ENCODE measurements at regions not wholly inside any gene's neighbourhood (a gene's known extent, or its start where the extent isn't known, plus 50 kb on each side); places are given as distances from the start of the nearest gene placed in this dataset.
"Not testable (repeated sequence)": the region's sequence is repeated elsewhere in the genome, so short reads cannot be mapped to it uniquely, and the experiment has no call there.

DNA sequence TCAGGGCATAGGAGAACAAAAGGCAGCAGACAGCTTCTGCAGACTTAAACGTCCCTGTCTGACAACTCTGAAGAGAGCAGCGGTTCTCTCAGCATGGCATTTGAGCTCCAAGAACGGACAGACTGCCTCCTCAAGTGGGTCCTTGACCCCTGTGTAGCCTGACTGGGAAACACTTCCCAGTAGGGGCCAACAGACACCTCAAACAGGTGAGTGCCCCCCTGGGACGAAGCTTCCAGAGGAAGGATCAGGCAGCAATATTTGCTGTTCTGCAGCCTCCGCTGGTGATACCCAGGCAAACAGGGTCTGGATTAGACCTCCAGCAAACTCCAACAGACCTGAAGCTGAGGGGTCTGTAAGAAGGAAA lies 66.9 kb upstream of the NEDD9 start:
- DNase-seq (ENCODE audit: low read depth), result not testable (repeated sequence)

GRCh38 chr6:11298651-11299420 lies 66.4 kb upstream of the NEDD9 start:
- DNase-seq (ENCODE audit: low read depth), result no peak

DNA sequence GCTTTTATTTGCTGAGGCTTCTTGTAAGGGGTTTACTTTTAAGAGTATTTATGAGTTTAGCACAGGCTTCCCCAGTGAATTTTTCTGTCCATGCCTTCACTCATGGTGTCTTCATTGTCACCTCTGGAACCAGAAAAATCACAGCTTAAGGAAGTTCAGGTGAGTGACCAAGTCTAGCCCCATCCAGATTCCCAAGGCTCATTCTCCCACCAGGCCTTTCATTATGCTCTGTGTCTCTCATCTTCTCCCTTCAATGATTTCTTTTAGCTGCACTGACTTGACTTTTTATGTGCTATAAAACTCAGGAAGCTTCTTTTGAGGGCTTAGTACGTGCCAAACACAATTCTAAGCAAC lies 64.9 kb upstream of the NEDD9 start:
- DNase-seq (ENCODE audit: low read depth), result no peak

GRCh38 chr6:11296449-11297375 lies 64.2 kb upstream of the NEDD9 start:
- no peak for DNase-seq (ENCODE audit: low read depth)

- no peak for DNase-seq (ENCODE audit: low read depth)
Observed at GRCh38 chr6:11295969-11296368, 63.5 kb upstream of the NEDD9 start.

DNA sequence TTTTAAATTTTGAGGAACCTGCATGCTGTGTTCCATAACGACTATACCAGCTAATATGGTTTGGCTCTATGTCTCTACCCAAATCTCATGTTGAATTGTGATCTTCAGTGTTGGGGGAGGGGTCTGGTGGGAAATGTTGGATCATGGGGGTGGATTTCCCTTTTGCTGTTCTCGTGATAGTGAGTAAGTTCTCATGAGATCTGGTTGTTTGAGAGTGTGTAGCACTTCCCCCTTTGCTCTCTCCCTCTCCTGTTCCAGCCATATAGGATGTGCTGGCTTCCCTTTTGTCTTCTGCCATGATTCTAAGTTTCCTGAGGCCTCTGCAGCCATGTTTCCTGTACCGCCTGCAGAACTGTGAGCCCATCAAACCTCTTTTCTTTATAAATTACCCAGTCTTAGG lies 61.8 kb upstream of the NEDD9 start:
- no peak for DNase-seq (ENCODE audit: low read depth)

DNA sequence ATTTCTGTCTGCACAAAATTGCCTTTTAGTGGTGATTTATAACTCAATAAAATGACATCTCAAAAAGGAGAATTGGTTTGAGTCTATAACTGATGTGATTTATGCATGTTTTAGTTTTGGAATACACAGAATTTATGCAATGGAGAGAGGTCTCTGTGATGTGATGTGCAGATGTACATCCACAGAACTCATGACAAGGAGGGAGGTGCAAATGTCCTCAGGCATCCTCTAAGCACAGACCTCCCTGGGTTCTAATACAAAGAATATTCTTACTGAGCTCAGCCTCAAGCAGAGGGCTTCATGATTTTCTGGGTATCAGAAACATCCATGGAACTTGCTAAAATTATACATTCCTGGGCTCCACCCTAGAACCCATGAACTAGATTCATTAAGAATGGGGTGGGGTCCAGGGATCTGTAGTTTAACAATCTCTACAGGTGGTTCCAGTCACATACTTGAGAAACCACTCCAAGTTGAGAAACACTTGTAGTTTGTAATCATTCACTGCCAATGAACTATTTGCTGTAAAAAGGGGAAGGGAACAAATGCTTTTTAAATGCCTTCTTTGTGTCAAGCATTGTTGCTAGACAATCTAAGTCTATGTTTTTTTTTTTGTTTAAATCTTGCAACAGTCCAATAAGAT lies 60.2 kb upstream of the NEDD9 start:
- DNase-seq (ENCODE audit: low read depth), result no peak

- DNase-seq (ENCODE audit: low read depth), result no peak
Observed at GRCh38 chr6:11292091-11292490, 59.6 kb upstream of the NEDD9 start.

GRCh38 chr6:11291582-11291981 lies 59.1 kb upstream of the NEDD9 start:
- DNase-seq (ENCODE audit: low read depth), result no peak

GRCh38 chr6:11290027-11290426 lies 57.6 kb upstream of the NEDD9 start:
- no peak for DNase-seq (ENCODE audit: low read depth)

GRCh38 chr6:11288065-11288464 lies 55.6 kb upstream of the NEDD9 start:
- no peak for DNase-seq (ENCODE audit: low read depth)

DNA sequence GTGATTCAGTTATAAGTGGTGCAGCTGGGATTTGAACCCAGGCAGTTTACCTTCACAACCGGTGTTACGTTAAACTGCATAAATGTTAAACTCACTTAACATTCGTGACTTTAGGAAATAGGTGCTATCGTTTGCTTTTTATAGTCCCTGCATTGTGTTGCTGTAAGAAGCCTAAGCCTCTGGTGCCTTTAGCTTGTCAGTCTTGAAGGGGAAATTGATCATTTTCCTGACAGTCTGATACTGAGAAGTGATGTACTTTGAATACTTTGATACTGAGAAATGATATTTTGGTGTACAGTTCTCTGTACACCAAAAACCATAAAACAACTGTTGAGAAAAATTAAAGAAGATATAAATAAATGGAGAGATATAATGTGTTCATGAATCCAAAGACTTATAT lies 52.5 kb upstream of the NEDD9 start:
- no peak for DNase-seq (ENCODE audit: low read depth)

DNA sequence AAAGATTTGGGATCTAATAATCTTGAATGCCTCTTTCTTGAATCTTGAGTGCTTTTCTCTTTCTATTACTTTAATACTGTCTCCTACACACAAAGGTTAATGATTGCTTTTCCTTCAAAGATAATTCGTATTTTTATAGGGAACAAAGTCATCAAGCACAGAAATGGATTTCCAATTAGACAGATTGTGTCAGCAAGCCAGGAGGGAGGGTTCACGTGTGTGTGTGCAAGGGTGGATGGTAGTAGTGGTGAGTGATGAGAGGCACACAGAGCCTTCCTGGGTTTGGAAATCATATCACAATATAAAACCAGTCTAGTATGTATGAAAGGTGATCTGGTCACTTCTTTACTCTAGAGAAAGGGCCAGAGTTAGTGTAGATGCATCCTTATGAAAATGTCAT lies 51.2 kb upstream of the NEDD9 start:
- DNase-seq (ENCODE audit: low read depth), result no peak

GRCh38 chr6:11282875-11283274 lies 50.4 kb upstream of the NEDD9 start:
- no peak for DNase-seq (ENCODE audit: low read depth)

Measured in HT1080 (cell line).